ENCODE measurements at regions not wholly inside any gene's neighbourhood (a gene's known extent, or its start where the extent isn't known, plus 50 kb on each side); places are given as distances from the start of the nearest gene placed in this dataset.
"Not testable (repeated sequence)": the region's sequence is repeated elsewhere in the genome, so short reads cannot be mapped to it uniquely, and the experiment has no call there.

- no peak for DNase-seq
Measured at GRCh38 chr17:43315369-43315768, 81.6 kb upstream of the RNU2-1 start.

- DNase-seq = no peak
Measured at GRCh38 chr17:43314611-43315011, 80.8 kb upstream of the RNU2-1 start.

- no peak for DNase-seq
Measured at GRCh38 chr17:43312011-43312410, 78.2 kb upstream of the RNU2-1 start.

GRCh38 chr17:43309505-43310332 is 75.9 kb upstream of the RNU2-1 start:
- no peak for DNase-seq

GRCh38 chr17:43308999-43309398 is 75.2 kb upstream of the RNU2-1 start:
- DNase-seq = no peak

- DNase-seq = not testable (repeated sequence)
Measured at GRCh38 chr17:43304792-43305191, 71.0 kb upstream of the RNU2-1 start.

GRCh38 chr17:43303049-43303448 is 69.3 kb upstream of the RNU2-1 start:
- DNase-seq = not testable (repeated sequence)

GRCh38 chr17:43299300-43300076 is 65.7 kb upstream of the RNU2-1 start:
- DNase-seq = not testable (repeated sequence)

- DNase-seq = not testable (repeated sequence)
Measured at GRCh38 chr17:43289670-43290069, 55.9 kb upstream of the RNU2-1 start.

GRCh38 chr17:43283606-43284005 is 49.8 kb upstream of the RNU2-1 start:
- not testable (repeated sequence) for DNase-seq

All from NCI-H774 (cell line).